ENCODE measurements at regions not wholly inside any gene's neighbourhood (a gene's known extent, or its start where the extent isn't known, plus 50 kb on each side); places are given as distances from the start of the nearest gene placed in this dataset.
"Not testable (repeated sequence)": the region's sequence is repeated elsewhere in the genome, so short reads cannot be mapped to it uniquely, and the experiment has no call there.

DNA sequence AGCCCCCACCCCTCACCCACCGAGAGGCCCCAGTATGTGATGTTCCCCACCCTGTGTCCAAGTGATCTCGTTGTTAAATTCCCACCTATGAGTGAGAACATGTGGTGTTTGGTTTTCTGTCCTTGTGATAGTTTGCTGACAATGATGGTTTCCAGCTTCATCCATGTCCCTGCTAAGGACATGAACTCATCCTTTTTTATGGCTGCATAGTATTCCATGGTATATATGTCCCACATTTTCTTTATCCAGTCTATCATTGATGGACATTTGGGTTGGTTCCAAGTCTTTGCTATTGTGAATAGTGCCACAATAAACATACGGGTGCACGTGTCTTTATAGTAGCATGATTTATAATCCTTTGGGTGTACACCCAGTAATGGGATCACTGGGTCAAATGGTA lies 79.2 kb downstream of the PXDC1 start:
- DNase-seq (ENCODE audit: low read depth in 2 of 2) = not testable (repeated sequence)

GRCh38 chr6:3671382-3671781 lies 80.1 kb downstream of the PXDC1 start:
- no peak for DNase-seq (ENCODE audit: low read depth in 2 of 2)

DNA sequence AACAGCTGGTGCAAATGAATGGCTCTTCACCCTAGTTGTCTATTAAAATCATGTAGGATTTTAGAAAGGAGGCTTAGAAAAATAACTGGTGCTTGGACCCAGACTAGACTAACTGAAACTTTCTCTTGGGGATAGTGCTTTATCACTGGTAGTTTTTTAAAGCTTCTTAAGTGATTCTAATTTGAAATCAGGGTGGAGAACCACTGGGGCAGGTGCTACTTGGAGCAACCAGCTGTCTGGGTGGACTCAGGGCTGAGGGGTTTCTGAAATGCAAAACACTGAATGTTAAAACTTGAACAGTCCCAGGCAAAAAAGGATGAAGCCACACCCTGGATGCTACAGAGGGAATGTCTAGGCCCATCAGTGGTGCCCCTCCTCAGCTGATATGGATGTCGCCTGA lies 81.2 kb downstream of the PXDC1 start:
- no peak for DNase-seq (ENCODE audit: low read depth in 2 of 2)

DNA sequence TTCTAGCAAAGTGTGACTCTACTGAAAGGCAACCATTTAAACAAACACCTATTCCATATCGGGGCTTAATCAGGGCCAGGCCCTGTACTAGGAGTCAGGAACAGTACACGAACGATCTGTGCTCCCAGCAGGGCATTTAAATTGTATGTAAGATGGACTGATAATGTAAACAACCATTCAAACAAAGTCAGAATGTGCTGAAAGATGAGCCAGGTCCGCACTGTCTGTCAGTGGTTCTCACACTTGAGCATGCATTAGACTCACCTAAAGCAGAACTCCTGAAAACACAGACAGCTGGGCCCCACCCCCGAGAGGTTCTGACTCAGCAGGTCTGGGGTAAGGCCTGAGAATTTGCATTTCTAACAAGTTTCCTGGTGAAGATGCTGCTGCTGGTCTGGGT lies 81.6 kb downstream of the PXDC1 start:
- DNase-seq (ENCODE audit: low read depth in 2 of 2) = no peak

DNA sequence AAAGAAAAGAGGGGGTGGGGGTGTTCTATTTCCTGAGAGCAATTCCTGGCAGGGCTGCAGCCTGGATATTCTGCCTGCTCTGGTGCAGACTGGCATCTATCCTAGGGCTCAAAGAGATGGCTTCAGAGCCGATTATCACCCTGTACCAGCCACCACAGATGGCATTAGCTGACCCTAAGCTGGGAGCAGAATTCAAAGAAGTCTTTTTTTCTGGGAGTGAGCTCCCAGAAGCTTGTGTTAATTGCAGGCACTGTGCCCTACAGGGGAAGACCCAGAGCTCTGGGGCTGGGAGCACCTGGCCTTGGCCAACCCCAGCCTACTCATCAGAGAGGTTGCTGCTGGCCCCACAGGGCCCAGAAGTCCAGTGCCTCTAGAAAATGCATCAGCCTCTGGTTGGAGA lies 85.9 kb downstream of the PXDC1 start:
- DNase-seq (ENCODE audit: low read depth in 2 of 2) = no peak

- DNase-seq (ENCODE audit: low read depth in 2 of 2) = peak; percentile 18
Measured at GRCh38 chr6:3664625-3665041, 86.9 kb downstream of the PXDC1 start.

- DNase-seq (ENCODE audit: low read depth in 2 of 2) = no peak
Measured at GRCh38 chr6:3663811-3664210, 87.7 kb downstream of the PXDC1 start.

DNA sequence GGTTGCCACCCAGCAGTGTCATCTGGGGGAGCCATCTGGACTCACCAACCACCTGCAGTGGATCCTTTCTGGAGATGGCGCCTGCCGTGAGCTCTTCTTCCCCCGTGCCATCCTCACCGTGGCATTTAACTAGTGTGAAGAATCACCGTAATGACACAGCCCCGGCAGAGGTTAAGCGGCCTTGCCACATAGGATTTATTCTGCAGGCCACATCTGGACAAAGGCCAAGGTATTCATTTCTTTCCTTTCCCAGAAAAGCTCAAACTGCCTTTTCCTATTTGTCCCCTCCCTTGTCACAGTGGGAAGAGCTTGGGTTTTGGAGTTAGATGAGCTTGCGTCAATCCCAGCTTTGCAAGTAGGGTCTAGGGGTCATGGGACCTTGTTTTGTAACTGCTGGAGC lies 88.4 kb downstream of the PXDC1 start:
- no peak for DNase-seq (ENCODE audit: low read depth in 2 of 2)

DNA sequence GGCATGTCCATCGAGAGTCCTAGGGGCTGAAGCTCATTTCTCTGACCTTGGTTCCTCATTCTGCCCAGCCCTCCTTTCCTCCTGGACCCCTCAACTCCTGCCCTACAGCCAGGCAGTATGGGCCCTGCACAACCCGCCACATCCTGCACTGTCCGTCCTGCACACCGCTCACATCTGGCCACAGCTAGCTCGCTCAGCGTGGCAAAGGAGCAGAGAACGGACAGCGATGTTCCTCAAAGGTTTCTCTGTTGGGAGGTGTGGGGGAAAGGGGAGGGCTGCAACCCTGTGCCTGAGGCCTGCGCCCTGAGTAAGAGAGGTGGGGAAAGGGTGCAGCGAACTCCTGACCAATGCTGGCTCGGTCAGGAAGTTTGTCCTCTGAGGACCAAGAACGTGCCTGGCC lies 90.1 kb downstream of the PXDC1 start:
- DNase-seq (ENCODE audit: low read depth in 2 of 2) = no peak

DNA sequence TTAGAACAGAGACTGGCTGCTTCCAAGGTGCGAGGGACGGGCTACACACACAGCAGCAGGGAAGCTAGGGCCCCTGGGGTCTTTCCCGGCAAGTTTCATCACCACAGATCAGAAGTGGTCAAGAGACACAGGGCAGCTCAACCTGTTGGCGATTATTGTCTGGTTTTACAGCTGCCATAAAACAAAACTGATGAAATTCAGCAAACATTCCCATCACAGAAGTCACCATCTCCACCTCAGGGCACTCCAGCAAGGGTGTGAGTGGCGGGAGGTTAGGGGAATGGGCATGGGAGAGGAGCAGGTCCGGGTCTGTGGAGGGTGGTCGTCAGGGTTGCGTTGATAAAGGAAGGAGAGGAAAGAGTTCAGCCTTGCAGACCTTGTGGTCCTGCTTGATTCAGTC lies 91.0 kb downstream of the PXDC1 start:
- no peak for DNase-seq (ENCODE audit: low read depth in 2 of 2)

- DNase-seq (ENCODE audit: low read depth in 2 of 2) = no peak
Measured at GRCh38 chr6:3659748-3660147, 91.8 kb downstream of the PXDC1 start.

DNA sequence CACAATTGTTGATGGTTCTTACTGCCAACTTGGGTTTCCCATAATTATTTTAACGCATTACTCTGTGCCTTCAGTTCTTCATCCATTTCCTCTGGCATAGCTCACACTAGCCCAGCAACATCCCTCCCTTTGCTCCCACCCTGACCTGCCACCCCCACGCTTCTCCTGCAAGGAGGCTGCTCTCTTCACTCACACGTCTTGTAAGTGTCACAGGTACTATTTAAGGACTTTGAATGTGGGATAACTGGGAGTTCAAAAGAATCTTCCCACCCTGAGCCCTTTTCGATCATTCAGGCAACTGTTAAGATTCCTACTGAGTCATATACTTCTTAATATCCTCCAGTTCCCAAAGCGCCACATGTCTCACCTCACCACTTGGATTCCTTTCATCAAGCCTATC lies 95.4 kb downstream of the PXDC1 start:
- DNase-seq (ENCODE audit: low read depth in 2 of 2) = no peak

DNA sequence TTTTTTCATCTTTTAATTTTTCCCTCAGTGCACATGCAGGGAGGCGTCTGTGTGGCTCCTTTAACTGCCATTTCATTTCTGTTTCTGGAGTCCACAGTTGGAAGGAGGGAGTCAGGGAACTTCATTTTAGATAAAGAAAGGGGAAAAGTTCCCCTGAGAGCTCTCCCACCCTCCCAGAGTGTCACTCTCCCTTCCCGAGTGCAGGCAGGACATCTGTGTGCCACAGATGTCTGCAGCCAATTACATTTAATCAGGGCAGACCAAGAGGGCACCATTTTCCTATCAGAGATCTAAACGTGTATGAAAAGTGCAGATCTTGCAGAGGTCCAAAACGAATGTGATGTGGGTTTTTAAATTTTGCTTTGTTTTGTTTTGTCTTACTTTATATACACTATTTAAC lies 96.6 kb downstream of the PXDC1 start:
- no peak for DNase-seq (ENCODE audit: low read depth in 2 of 2)

- DNase-seq (ENCODE audit: low read depth in 2 of 2) = no peak
Measured at GRCh38 chr6:3654436-3654835, 97.1 kb downstream of the PXDC1 start.

GRCh38 chr6:3653528-3654070 lies 97.9 kb downstream of the PXDC1 start:
- DNase-seq (ENCODE audit: low read depth in 2 of 2) = no peak

GRCh38 chr6:3651698-3652229 lies 99.7 kb downstream of the PXDC1 start:
- no peak for DNase-seq (ENCODE audit: low read depth in 2 of 2)

- no peak for DNase-seq (ENCODE audit: low read depth in 2 of 2)
Measured at GRCh38 chr6:3650959-3651697, 100.4 kb downstream of the PXDC1 start.

DNA sequence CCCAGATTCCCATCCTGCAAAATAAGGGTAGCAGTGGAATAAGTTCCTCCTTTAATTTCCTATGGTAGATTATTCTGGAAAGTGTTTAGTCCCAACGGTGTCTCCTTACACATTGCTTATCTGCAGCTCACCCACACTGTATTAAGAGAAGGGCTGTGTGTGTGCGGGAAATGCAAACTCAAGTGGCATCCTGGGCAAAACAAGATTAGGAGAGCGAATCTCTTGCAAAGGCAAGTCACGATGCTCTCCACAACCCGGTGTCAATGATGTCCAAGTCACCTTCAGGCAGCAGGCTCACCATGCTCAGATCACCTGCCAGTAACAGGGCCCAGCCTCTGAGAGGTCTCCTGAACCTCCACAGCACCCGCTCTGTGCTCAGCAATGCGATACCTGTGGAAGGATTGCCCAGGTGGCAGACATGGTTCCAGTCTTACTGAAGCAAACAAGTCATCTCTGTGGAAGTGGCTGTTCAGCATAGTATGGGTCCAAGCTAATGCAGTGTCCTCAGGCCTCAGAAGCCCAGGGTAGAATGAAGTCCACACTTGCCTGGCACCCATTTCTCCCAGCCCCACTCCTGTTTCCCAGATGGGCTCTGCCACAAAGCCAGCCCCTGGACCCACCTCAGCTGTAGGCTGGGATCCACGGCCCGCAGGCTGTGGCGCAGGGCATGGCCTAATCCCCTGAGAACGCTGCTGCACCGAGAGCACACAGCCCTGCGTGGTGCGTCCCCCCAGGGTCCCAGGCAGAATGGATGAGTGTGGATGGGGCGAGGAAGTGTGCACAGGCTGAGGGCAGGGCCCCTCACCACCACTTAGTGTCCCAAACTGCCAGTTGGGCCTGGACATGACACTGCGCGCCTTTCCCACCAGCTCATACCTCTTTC lies 101.2 kb downstream of the PXDC1 start:
- DNase-seq (ENCODE audit: low read depth in 2 of 2) = no peak

DNA sequence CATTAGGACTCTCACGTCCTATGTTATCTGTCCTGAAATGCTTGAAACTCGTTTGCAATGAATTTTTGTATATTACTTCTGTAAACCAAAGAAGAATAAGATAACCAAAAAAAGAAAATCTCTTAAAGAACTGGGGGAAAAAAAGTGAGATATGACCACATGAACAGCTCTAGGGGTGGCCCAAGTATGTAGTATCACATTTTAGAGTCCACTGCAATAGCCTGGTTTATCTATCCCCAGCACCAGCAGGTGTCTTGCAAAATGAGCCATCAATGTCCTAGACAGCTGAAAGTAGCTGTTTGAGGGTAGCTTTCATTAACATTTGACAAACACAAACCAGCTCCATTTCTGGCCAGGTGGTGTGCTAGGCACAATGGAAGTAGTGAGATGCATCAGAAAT lies 102.8 kb downstream of the PXDC1 start:
- DNase-seq (ENCODE audit: low read depth in 2 of 2) = no peak

DNA sequence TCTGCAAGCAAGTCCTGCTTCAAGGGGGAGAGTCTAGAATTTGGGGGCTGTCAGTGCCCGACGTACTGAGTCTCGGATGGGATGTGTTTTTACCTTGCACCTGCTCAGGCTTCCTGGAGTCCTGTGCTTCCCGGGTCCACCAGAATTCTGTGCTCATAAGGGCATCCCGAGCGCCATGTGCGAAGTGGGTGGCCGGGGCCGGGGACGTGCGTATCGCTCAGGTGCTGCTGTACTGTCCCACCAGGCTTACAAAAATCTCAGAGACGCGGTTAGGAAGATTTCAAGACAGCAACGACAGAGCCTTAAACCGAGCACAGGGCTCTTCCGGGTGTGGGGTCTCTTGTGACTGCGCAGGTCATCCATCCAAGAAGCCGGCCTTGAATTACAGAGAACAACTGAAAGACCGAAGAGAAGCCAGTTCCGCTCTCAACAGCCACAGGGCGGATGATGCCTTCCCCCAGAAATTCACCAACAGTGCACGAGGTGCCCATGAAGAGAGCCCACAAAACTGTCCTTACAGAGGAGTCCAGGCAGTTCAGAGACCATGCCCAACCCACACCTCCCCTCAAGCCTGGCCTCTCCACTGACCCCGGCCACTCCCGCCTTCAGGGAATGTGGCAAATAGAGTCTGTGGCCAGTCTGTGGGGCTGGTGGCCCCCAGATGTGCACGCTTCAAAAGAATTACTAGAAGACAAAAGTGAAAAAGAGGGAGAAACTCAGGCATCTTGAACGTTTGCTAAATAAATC lies 104.7 kb downstream of the PXDC1 start:
- DNase-seq (ENCODE audit: low read depth in 2 of 2) = no peak

DNA sequence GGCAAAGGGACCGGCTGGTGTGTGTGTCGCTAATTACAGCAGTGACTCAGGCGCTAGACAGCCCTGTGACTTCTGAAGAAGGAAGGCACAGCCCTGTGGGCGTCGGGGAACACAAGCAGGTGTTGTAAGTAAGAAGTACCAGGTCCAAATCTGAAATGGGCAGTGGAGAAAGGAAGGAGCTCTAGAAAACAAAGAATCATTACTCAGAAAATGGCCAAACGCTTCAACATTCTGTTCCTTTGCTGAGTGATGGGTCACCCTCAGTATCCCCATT lies 106.8 kb downstream of the PXDC1 start:
- no peak for DNase-seq (ENCODE audit: low read depth in 2 of 2)

All from fibroblast of skin of left biceps (primary cell).